HFFc6 (cell line): ENCODE measurements at regions not wholly inside any gene's neighbourhood (a gene's known extent, or its start where the extent isn't known, plus 50 kb on each side); places are given as distances from the start of the nearest gene placed in this dataset.

Source experiments
- DNase-seq: peaks from one replicate; pipeline ENCODE4 v3.0.0-alpha.2; 2018
- H3K27ac Mint-ChIP-seq: 2 replicates; pipeline ENCODE4 v1.8.0; 2020; ENCODE audit warnings: mild to moderate bottlenecking, mixed read lengths
- H3K27me3 Mint-ChIP-seq: 2 replicates; pipeline ENCODE4 v1.8.0; 2021; ENCODE audit warnings: mild to moderate bottlenecking, moderate library complexity, mixed read lengths; ENCODE audit not compliant: insufficient read depth
- H3K36me3 Mint-ChIP-seq: 2 replicates; pipeline ENCODE4 v1.8.0; 2021; ENCODE audit warnings: low read depth, mixed read lengths
- H3K4me1 Mint-ChIP-seq: 2 replicates; pipeline ENCODE4 v1.8.0; 2020; ENCODE audit warnings: low read depth, mixed read lengths
- H3K4me3 Mint-ChIP-seq: 2 replicates; pipeline ENCODE4 v1.8.0; 2020; ENCODE audit warnings: mild to moderate bottlenecking, moderate library complexity, mixed read lengths
- H3K9me3 Mint-ChIP-seq: 2 replicates; pipeline ENCODE4 v1.8.0; 2020; ENCODE audit warnings: mild to moderate bottlenecking, mixed read lengths
- CTCF ChIP-seq: fragments of 200-600 bp; sonication (generic); IDR thresholded peaks from 2 replicates; pipeline ENCODE4 v1.5.0; 2021; ENCODE audit warnings: antibody characterized with exemption, mild to moderate bottlenecking

- no peaks in the 10 kb centered on the region for H3K9me3 Mint-ChIP-seq
- H3K27ac Mint-ChIP-seq, result no peak overlapping the region
- H3K36me3 Mint-ChIP-seq, result no peaks in the 10 kb centered on the region
- no peak for DNase-seq
- H3K27me3 Mint-ChIP-seq, result peaks cover 23% of the 10 kb centered on the region
- H3K4me1 Mint-ChIP-seq, result no peaks in the 10 kb centered on the region
- no peak overlapping the region for H3K4me3 Mint-ChIP-seq
- no peak for TF ChIP-seq CTCF
Observed at GRCh38 chr11:32178692-32179091, 87.8 kb downstream of the RCN1 start.

GRCh38 chr11:32183512-32183911, 92.6 kb downstream of the RCN1 start:
- H3K36me3 Mint-ChIP-seq, result no peaks in the 10 kb centered on the region
- H3K27me3 Mint-ChIP-seq, result peaks cover 37% of the 10 kb centered on the region

GRCh38 chr11:32184041-32184722, 93.3 kb downstream of the RCN1 start:
- no peak for DNase-seq
- no peak overlapping the region for H3K27ac Mint-ChIP-seq
- H3K9me3 Mint-ChIP-seq, result no peaks in the 10 kb centered on the region
- no peak overlapping the region for H3K4me3 Mint-ChIP-seq
- peaks cover 35% of the 10 kb centered on the region for H3K27me3 Mint-ChIP-seq
- no peaks in the 10 kb centered on the region for H3K36me3 Mint-ChIP-seq
- TF ChIP-seq CTCF, result no peak
- no peaks in the 10 kb centered on the region for H3K4me1 Mint-ChIP-seq

More at GRCh38 chr11:32183512-32183911, 92.6 kb downstream of the RCN1 start:
- no peak overlapping the region for H3K27ac Mint-ChIP-seq
- H3K9me3 Mint-ChIP-seq, result no peaks in the 10 kb centered on the region
- no peak overlapping the region for H3K4me3 Mint-ChIP-seq
- DNase-seq, result no peak
- TF ChIP-seq CTCF, result no peak
- no peaks in the 10 kb centered on the region for H3K4me1 Mint-ChIP-seq

- Mint-ChIP-seq H3K4me1 (no peaks in the 10 kb centered on the region), H3K27me3 (peaks cover 35% of the 10 kb centered on the region), H3K4me3 (no peak overlapping the region), H3K36me3 (no peaks in the 10 kb centered on the region), H3K9me3 (no peaks in the 10 kb centered on the region), H3K27ac (no peak overlapping the region)
- no peak for DNase-seq
- TF ChIP-seq CTCF, result no peak
Observed at GRCh38 chr11:32184723-32185376, 94.0 kb downstream of the RCN1 start.

GRCh38 chr11:32186118-32186517, 95.2 kb downstream of the RCN1 start:
- Mint-ChIP-seq H3K4me3 (no peak overlapping the region), H3K9me3 (no peaks in the 10 kb centered on the region), H3K36me3 (no peaks in the 10 kb centered on the region), H3K27me3 (peaks cover 36% of the 10 kb centered on the region), H3K4me1 (no peaks in the 10 kb centered on the region), H3K27ac (no peak overlapping the region)
- no peak for DNase-seq
- TF ChIP-seq CTCF, result no peak
